ENCODE measurements at regions not wholly inside any gene's neighbourhood (a gene's known extent, or its start where the extent isn't known, plus 50 kb on each side); places are given as distances from the start of the nearest gene placed in this dataset.

GRCh38 chr13:103618151-103618550 is 551.9 kb upstream of the SLC10A2 start:
- TF ChIP-seq CTCF (IDR thresholded peaks at IDR 0.05) (no peak), POLR2AphosphoS5 (IDR thresholded peaks at IDR 0.05) (no peak), POLR2A (IDR thresholded peaks at IDR 0.05) (no peak)

Data from breast epithelium (tissue), 3 donors.